Astrocyte of the spinal cord (primary cell): ENCODE measurements at regions not wholly inside any gene's neighbourhood (a gene's known extent, or its start where the extent isn't known, plus 50 kb on each side); places are given as distances from the start of the nearest gene placed in this dataset.
"Not testable (repeated sequence)": the region's sequence is repeated elsewhere in the genome, so short reads cannot be mapped to it uniquely, and the experiment has no call there.

ENCODE experiments used
- DNase-seq: peaks from one replicate; pipeline ENCODE4 v3.0.0; 2011; ENCODE audit warnings: low read depth, low spot score
- H3K4me3 ChIP-seq: 2 replicates; pipeline ENCODE4 v1.5.1; 2011; ENCODE audit warnings: low read depth, mild to moderate bottlenecking, low read length, moderate library complexity
- CTCF ChIP-seq: IDR thresholded peaks from 2 replicates; pipeline ENCODE4 v1.5.1; 2012; ENCODE audit warnings: low read depth, mild to moderate bottlenecking, low read length, inconsistent platforms
- in situ Hi-C: cut with HindIII; loops from 2 replicates; pipeline ENCODE4 v1.10.0; 2017; ENCODE audit warnings: low sequenced_read_pairs

DNA sequence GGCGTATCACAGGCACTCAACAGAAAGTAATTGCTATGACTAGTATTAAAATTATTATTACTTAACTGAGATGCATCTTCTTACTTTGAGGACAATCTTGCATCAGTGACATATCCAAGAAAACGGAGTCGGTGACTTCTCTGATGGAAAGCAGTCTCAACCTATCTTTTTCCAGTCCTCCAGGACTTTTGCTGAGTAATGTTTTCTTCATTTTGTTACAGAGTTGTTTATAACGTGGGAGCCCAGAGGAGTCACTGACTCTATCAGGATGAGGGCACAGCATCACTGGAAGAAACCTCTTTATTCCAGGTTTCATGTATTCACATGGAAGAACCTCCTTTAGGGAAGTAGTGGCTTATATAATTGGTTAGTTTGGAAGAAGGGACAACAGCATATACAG is 51.5 kb upstream of the MELK start:
- TF ChIP-seq CTCF: no peak
- in situ Hi-C loops: no loop called here
- DNase-seq: no peak
- H3K4me3 ChIP-seq: no peak overlapping the region

- in situ Hi-C loops: no loop called here
- TF ChIP-seq CTCF: no peak
- no peak overlapping the region for H3K4me3 ChIP-seq
- DNase-seq: no peak
Observed at GRCh38 chr9:36517131-36517530, 55.6 kb upstream of the MELK start.

- DNase-seq: no peak
- TF ChIP-seq CTCF: no peak
- in situ Hi-C loops: no loop called here
- no peak overlapping the region for H3K4me3 ChIP-seq
Observed at GRCh38 chr9:36504156-36504555, 68.5 kb upstream of the MELK start.

- DNase-seq: no peak
- in situ Hi-C loops: no loop called here
- TF ChIP-seq CTCF: no peak
- H3K4me3 ChIP-seq: no peak overlapping the region
Observed at GRCh38 chr9:36503172-36504088, 69.3 kb upstream of the MELK start.

- H3K4me3 ChIP-seq: no peak overlapping the region
- no peak for DNase-seq
- TF ChIP-seq CTCF: no peak
- in situ Hi-C loops: no loop called here
Observed at GRCh38 chr9:36501727-36502126, 71.0 kb upstream of the MELK start.

DNA sequence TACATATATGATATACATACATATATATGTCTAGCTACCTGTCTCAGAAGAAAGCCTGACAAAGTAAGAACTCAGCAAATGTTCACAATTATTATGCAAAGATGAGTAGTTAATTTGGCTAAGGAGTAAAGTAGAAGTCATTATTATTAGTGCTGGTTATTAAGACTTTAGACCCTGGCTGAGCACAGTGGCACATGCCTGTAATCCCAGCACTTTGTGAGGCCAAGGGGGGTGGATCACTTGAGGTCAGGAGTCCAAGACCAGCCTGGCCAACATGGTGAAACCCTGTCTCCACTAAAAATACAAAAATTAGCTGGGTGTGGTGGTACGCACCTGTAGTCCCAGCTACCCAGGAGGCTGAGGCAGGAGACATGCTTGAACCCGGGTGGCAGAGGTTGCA is 71.8 kb upstream of the MELK start:
- H3K4me3 ChIP-seq, in situ Hi-C loops, DNase-seq: not testable (repeated sequence)

DNA sequence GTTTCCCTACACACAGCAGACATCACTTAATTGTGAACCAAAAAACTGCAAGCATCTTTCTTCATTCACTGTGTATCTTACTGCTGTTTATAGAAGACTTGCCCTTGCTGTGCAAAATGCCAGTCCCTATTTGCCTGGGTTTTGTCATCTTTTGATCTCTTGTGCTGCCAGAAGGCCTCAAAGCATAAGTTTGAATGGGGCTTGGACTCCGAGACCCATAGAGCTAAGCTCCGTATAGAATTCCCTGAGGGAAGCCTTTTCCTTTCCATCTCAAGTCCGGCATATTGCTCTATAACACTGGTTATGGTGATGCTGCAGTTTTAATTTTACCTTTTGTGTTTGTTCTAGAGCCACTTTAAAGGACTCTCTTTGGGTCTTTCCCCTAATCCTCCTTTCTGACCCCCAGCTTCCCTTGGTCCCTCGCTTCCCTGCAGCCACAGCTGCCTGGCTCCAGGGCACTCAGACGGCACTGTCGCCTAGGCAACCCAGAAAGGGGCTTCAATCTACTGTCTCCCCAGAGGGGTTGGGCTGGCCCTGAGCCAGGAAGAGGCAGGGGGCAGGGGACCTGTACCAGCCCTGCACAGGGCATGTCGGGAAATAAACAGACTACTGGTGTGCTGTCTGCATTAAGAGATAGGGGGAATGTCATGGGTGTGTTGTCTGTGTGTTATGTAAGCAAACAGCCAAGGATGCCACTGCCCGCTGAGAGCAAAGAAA is 73.4 kb upstream of the MELK start:
- no peak overlapping the region for H3K4me3 ChIP-seq
- TF ChIP-seq CTCF: no peak
- in situ Hi-C loops: no loop called here
- no peak for DNase-seq

GRCh38 chr9:36493564-36493963 is 79.1 kb upstream of the MELK start:
- DNase-seq, H3K4me3 ChIP-seq, in situ Hi-C loops: not testable (repeated sequence)
